ENCODE measurements at regions not wholly inside any gene's neighbourhood (a gene's known extent, or its start where the extent isn't known, plus 50 kb on each side); places are given as distances from the start of the nearest gene placed in this dataset.

- TF ChIP-seq CTCF (IDR thresholded peaks at IDR 0.05) (no peak), POLR2A (IDR thresholded peaks at IDR 0.05) (no peak)
Observed at GRCh38 chr2:53087262-53087873, 680.2 kb upstream of the CHAC2 start.

All from right lobe of liver (tissue), 4 donors.